ENCODE measurements at regions not wholly inside any gene's neighbourhood (a gene's known extent, or its start where the extent isn't known, plus 50 kb on each side); places are given as distances from the start of the nearest gene placed in this dataset.

DNA sequence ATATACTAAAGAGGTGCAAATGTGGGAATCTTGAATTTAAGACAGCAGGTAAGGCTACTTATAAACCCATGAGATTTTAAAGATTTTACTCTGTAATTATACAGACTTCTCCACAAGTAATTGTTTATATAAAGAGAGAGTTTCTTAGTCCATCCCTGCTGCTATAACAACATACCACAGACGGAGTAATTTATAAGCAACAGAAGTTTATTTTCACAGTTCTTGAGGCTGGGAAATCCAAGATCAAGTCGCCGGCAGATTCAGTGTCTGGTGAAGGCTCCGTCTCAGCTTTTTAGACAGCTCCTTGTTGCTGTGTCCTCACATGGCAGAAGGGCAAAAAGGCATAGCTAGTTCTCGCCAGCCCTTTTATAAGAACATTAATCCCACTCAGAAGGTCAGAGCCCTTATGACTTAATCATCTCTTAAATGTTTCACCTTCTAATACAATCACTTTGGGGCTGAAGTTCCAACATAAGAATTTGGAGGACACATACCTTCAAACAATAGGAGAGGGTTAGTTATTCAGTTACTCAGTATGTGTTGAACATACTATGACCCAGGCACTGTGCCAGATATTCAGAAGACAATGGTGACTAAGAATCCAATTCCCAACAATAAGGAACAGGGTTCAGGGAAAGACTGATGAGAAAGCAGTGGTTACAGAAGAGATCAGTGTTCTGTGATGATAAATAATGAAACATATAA lies 466.0 kb downstream of the RIT2 start:
- Histone ChIP-seq H3K36me3 (ENCODE audit: control insufficient read depth, insufficient read depth, low read length) (no peaks in the 10 kb centered on the region), H3K4me3 (ENCODE audit: low read depth, low read length) (no peak overlapping the region), H3K27me3 (ENCODE audit: control insufficient read depth, insufficient read depth, low read length) (no peaks in the 10 kb centered on the region)
- DNase-seq (ENCODE audit: low read depth) (peak; percentile 49), FAIRE-seq (no peak)
- TF ChIP-seq, protein P1, sequence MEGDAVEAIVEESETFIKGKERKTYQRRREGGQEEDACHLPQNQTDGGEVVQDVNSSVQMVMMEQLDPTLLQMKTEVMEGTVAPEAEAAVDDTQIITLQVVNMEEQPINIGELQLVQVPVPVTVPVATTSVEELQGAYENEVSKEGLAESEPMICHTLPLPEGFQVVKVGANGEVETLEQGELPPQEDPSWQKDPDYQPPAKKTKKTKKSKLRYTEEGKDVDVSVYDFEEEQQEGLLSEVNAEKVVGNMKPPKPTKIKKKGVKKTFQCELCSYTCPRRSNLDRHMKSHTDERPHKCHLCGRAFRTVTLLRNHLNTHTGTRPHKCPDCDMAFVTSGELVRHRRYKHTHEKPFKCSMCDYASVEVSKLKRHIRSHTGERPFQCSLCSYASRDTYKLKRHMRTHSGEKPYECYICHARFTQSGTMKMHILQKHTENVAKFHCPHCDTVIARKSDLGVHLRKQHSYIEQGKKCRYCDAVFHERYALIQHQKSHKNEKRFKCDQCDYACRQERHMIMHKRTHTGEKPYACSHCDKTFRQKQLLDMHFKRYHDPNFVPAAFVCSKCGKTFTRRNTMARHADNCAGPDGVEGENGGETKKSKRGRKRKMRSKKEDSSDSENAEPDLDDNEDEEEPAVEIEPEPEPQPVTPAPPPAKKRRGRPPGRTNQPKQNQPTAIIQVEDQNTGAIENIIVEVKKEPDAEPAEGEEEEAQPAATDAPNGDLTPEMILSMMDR (IDR thresholded peaks at IDR 0.05; ENCODE audit: insufficient read depth, low read length, severe bottlenecking), result no peak

DNA sequence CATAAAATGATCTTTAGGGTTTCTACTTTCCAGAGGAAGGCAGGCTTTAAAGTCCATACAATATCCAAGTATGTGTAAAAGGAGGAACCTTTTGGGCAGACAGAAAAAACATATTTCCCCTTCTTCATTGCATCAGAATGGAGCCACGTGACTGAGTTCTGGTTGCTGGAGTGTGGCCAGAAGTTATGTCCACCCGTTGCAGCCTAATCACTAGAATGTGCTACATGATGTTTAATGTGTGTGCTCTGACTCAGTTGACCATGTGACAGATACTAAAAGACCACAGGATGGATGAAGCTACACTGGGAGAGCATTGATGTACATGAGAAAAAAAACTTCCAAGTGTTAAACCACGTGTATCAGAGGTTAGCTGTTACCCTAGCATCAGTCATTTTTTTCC lies 460.9 kb downstream of the RIT2 start:
- DNase-seq (ENCODE audit: low read depth), result peak; percentile 5
- no peaks in the 10 kb centered on the region for H3K27me3 ChIP-seq (ENCODE audit: control insufficient read depth, insufficient read depth, low read length)
- no peak for FAIRE-seq
- TF ChIP-seq, protein P1 (IDR thresholded peaks at IDR 0.05; ENCODE audit: insufficient read depth, low read length, severe bottlenecking), result no peak
- no peak overlapping the region for H3K4me3 ChIP-seq (ENCODE audit: low read depth, low read length)
- H3K36me3 ChIP-seq (ENCODE audit: control insufficient read depth, insufficient read depth, low read length), result no peaks in the 10 kb centered on the region

DNA sequence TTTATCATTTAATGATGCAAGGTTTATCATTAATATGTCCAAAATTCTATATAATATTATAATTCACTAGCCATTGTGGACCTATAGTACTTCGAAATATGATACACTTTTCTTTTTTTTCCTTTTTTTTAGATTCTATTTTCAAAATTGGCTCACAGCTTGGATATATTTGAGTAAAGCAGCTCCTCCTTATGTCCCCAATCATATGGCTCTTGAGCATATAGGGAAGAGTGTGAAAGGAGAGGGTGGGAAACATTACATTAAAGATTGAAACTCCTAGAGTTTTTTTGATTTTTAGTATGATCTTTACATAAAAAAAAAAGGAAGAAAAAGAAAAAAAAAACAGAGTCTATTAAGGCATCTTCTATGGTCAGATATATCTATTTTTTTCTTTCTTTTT lies 457.9 kb downstream of the RIT2 start:
- no peaks in the 10 kb centered on the region for H3K27me3 ChIP-seq (ENCODE audit: control insufficient read depth, insufficient read depth, low read length)
- no peaks in the 10 kb centered on the region for H3K36me3 ChIP-seq (ENCODE audit: control insufficient read depth, insufficient read depth, low read length)
- H3K4me3 ChIP-seq (ENCODE audit: low read depth, low read length), result no peak overlapping the region
- FAIRE-seq, result no peak
- DNase-seq (ENCODE audit: low read depth), result no peak
- TF ChIP-seq, protein P1 (IDR thresholded peaks at IDR 0.05; ENCODE audit: insufficient read depth, low read length, severe bottlenecking), result no peak

DNA sequence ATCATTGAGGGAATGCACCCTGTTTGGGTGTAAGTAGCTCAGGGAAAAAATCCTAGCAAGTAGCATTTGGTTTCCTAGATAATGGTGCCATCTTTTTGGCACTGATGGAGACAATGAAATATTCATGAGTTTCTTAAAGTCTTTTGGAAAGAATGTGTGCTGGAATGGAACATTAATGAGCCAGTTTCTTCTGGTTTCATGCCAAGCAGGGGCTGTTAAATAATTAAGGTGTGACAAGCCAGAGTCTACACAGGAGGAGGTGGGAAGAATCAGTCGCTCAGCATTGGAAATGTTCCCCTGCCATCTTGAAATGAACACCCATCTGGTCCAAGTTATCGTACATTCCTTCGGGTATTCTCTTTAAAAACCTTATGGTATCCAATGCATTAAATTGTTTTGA lies 457.3 kb downstream of the RIT2 start:
- no peak overlapping the region for H3K4me3 ChIP-seq (ENCODE audit: low read depth, low read length)
- DNase-seq (ENCODE audit: low read depth) (no peak), FAIRE-seq (no peak)
- H3K36me3 ChIP-seq (ENCODE audit: control insufficient read depth, insufficient read depth, low read length), result no peaks in the 10 kb centered on the region
- H3K27me3 ChIP-seq (ENCODE audit: control insufficient read depth, insufficient read depth, low read length), result no peaks in the 10 kb centered on the region
- TF ChIP-seq, protein P1 (IDR thresholded peaks at IDR 0.05; ENCODE audit: insufficient read depth, low read length, severe bottlenecking), result no peak

DNA sequence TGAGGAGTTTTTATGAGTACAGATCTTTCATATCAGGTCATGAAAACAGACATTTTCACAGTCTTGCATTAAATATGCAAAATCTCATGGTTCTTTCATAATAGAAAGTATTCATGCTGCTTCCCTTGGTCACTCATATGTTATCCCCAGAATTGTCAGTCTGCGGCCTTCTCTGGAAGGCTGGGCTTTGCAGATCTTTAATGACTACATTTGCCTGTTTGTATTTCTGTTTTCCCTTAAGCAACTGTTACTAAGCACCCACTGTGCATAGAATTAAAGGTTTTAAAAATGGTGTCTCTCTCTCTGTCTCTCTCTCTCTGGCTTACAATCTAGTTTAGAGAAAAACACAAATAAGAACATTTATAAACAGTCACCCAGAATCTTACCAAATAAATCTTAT lies 456.3 kb downstream of the RIT2 start:
- H3K27me3 ChIP-seq (ENCODE audit: control insufficient read depth, insufficient read depth, low read length), result no peaks in the 10 kb centered on the region
- no peaks in the 10 kb centered on the region for H3K36me3 ChIP-seq (ENCODE audit: control insufficient read depth, insufficient read depth, low read length)
- FAIRE-seq (no peak), DNase-seq (ENCODE audit: low read depth) (no peak)
- H3K4me3 ChIP-seq (ENCODE audit: low read depth, low read length), result no peak overlapping the region
- TF ChIP-seq, protein P1 (IDR thresholded peaks at IDR 0.05; ENCODE audit: insufficient read depth, low read length, severe bottlenecking), result no peak

DNA sequence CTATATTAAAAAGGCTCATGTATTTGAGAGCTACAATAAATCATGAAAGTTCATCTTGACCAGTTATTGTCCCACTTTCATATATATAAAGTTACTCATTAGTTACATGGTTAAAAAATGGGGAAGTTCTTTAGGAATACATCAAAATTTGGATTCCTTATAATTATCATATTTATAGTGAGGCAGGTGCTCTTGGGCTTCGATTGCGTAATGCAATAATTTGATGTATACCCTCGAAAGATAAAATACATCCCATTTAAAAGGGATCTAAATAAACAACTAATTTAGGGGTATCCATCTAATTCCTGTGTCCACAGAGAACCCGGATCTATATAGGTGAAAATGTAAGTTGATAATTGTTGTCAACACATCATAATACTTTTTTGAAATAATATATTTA lies 444.6 kb downstream of the RIT2 start:
- no peak overlapping the region for H3K4me3 ChIP-seq (ENCODE audit: low read depth, low read length)
- DNase-seq (ENCODE audit: low read depth) (no peak), FAIRE-seq (no peak)
- H3K36me3 ChIP-seq (ENCODE audit: control insufficient read depth, insufficient read depth, low read length), result no peaks in the 10 kb centered on the region
- H3K27me3 ChIP-seq (ENCODE audit: control insufficient read depth, insufficient read depth, low read length), result no peaks in the 10 kb centered on the region
- TF ChIP-seq, protein P1 (IDR thresholded peaks at IDR 0.05; ENCODE audit: insufficient read depth, low read length, severe bottlenecking), result no peak

Measured in bronchial epithelial cell (primary cell).